ENCODE measurements at regions not wholly inside any gene's neighbourhood (a gene's known extent, or its start where the extent isn't known, plus 50 kb on each side); places are given as distances from the start of the nearest gene placed in this dataset.

GRCh38 chr12:20053782-20054181 is 314.6 kb upstream of the PDE3A start:
- TF ChIP-seq CTCF (IDR thresholded peaks at IDR 0.05) (no peak), POLR2A (IDR thresholded peaks at IDR 0.05) (no peak)

All from Peyer's patch (tissue), 4 donors.